ENCODE measurements at regions not wholly inside any gene's neighbourhood (a gene's known extent, or its start where the extent isn't known, plus 50 kb on each side); places are given as distances from the start of the nearest gene placed in this dataset.

DNA sequence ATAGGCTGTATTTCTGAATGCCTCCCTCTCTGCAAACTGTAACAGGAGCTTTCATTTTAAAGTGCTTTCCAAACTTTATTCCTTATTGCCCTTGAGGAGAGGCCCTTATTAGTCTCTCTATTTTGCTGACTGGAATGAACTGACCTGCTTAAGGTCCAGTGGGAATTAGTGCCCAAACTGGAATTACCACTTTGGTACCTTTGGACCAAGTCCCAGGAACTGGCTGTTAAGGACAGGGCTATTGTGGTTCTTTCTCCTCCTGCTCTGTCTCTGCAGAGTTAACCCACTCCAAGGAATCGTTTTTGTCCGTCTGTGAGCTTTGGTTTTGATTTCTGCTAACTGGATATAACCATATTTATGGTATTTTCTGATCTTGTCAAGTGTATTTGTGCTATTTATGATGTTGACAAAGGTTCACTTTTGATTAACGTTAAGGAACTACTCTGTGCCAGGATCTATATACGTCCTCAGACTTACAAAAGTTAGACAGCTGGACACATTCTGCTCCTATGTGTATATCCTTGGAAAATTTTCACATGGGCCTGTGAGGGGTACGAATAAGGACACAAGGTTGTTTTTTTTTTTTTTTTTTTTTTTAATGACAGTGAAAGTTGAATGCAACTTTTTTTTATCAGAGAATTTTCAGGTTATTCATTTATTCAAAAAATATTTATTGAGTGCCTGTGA, 189.1 kb upstream of the ANKRD55 start:
- H3K36me3 ChIP-seq (ENCODE audit: control insufficient read depth in 2 of 2, extremely low read depth in 1 of 2, insufficient read depth in 2 of 2, low read length in 2 of 2) = no peaks in the 10 kb centered on the region
- H3K9ac ChIP-seq (ENCODE audit: control insufficient read depth, extremely low read depth, insufficient read depth, low read length) = no peak overlapping the region
- dilution Hi-C loops (cut with MboI; ENCODE audit: extremely low pct_ligation_motif_present, low sequenced_read_pairs) = no loop called here
- no peaks in the 10 kb centered on the region for H4K20me1 ChIP-seq (ENCODE audit: control insufficient read depth, extremely low read depth, insufficient read depth, low read length)
- FAIRE-seq = peak; percentile 48
- H3K79me2 ChIP-seq (ENCODE audit: control insufficient read depth, insufficient read depth, low read length) = no peaks in the 10 kb centered on the region
- peaks cover 2% of the 10 kb centered on the region for H3K9me3 ChIP-seq (ENCODE audit: control insufficient read depth, low read depth, low read length)
- no peak overlapping the region for H2AFZ ChIP-seq (ENCODE audit: control insufficient read depth, low read length)
- H3K27ac ChIP-seq (ENCODE audit: control insufficient read depth, insufficient read depth, low read length) = no peak overlapping the region
- DNase-seq (ENCODE audit: low read depth, low spot score) = no peak
- no peaks in the 10 kb centered on the region for H3K27me3 ChIP-seq (ENCODE audit: control insufficient read depth, extremely low read depth, insufficient read depth, low read length)
- H3K9me1 ChIP-seq (ENCODE audit: control insufficient read depth, extremely low read depth, insufficient read depth, low read length) = no peaks in the 10 kb centered on the region
- no peak overlapping the region for H3K4me3 ChIP-seq (ENCODE audit: control insufficient read depth in 2 of 3, extremely low read depth in 1 of 3, insufficient read depth in 2 of 3, low read depth in 1 of 3, low read length in 3 of 3)
- H3K4me2 ChIP-seq (ENCODE audit: control insufficient read depth, extremely low read depth, insufficient read depth, low read depth, low read length) = no peak overlapping the region
- H3K4me1 ChIP-seq (ENCODE audit: control insufficient read depth, extremely low read depth, insufficient read depth, low read length) = no peaks in the 10 kb centered on the region
- TF ChIP-seq, protein P1, sequence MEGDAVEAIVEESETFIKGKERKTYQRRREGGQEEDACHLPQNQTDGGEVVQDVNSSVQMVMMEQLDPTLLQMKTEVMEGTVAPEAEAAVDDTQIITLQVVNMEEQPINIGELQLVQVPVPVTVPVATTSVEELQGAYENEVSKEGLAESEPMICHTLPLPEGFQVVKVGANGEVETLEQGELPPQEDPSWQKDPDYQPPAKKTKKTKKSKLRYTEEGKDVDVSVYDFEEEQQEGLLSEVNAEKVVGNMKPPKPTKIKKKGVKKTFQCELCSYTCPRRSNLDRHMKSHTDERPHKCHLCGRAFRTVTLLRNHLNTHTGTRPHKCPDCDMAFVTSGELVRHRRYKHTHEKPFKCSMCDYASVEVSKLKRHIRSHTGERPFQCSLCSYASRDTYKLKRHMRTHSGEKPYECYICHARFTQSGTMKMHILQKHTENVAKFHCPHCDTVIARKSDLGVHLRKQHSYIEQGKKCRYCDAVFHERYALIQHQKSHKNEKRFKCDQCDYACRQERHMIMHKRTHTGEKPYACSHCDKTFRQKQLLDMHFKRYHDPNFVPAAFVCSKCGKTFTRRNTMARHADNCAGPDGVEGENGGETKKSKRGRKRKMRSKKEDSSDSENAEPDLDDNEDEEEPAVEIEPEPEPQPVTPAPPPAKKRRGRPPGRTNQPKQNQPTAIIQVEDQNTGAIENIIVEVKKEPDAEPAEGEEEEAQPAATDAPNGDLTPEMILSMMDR (optimal IDR thresholded peaks at IDR 0.05 in 1 of 3, IDR thresholded peaks at IDR 0.05 in 1 of 3, conservative IDR thresholded peaks at IDR 0.05 in 1 of 3; ENCODE audit: extremely low read depth in 1 of 3, insufficient read depth in 2 of 3, low read length in 3 of 3) = no peak
- TF ChIP-seq EZH2 (IDR thresholded peaks at IDR 0.05; ENCODE audit: low read length) = no peak

DNA sequence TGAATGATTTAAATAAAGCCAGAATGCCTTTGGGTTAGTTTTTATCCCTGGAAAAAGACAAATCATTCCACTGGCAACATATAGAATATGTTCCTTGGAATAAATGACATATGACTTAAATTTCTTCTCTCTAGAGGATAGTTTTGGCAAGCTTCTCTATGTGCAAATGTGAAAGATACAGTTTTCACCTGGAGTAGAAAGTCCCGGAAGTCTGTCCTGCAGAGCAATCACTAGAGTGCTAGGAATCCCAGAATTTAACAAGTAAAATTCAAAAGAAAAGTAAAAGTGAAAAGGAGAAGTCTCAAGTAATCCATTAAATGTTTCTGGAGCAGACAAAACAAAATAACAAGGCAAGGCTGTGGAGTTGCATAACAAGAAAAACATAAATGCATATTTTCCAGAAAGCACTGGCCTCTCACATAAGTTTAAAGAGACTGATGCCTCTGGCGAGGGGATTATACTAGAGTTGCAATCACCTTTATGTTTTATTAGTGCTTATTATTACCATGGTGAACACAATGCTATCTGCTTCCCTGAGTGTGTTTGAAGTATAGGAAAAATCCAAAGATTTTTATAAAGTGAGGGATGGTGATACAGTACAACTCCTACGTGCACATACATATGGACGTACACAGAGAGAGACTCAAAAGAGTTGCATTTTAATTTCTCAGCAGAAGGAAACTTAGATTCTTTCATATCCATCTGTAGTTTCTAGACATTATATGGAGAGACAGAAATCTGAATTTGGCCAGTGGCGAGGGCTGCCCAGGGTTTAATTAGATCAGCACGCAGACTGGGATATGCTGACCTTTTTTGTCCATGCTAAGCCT, 188.3 kb upstream of the ANKRD55 start:
- Histone ChIP-seq H3K9me3 (ENCODE audit: control insufficient read depth, low read depth, low read length) (peaks cover 2% of the 10 kb centered on the region), H3K4me1 (ENCODE audit: control insufficient read depth, extremely low read depth, insufficient read depth, low read length) (no peaks in the 10 kb centered on the region), H3K27ac (ENCODE audit: control insufficient read depth, insufficient read depth, low read length) (no peak overlapping the region), H3K4me2 (ENCODE audit: control insufficient read depth, extremely low read depth, insufficient read depth, low read depth, low read length) (no peak overlapping the region), H2AFZ (ENCODE audit: control insufficient read depth, low read length) (no peak overlapping the region), H3K27me3 (ENCODE audit: control insufficient read depth, extremely low read depth, insufficient read depth, low read length) (no peaks in the 10 kb centered on the region), H3K9ac (ENCODE audit: control insufficient read depth, extremely low read depth, insufficient read depth, low read length) (no peak overlapping the region), H4K20me1 (ENCODE audit: control insufficient read depth, extremely low read depth, insufficient read depth, low read length) (no peaks in the 10 kb centered on the region), H3K9me1 (ENCODE audit: control insufficient read depth, extremely low read depth, insufficient read depth, low read length) (no peaks in the 10 kb centered on the region), H3K36me3 (ENCODE audit: control insufficient read depth in 2 of 2, extremely low read depth in 1 of 2, insufficient read depth in 2 of 2, low read length in 2 of 2) (no peaks in the 10 kb centered on the region), H3K4me3 (ENCODE audit: control insufficient read depth in 2 of 3, extremely low read depth in 1 of 3, insufficient read depth in 2 of 3, low read depth in 1 of 3, low read length in 3 of 3) (no peak overlapping the region), H3K79me2 (ENCODE audit: control insufficient read depth, insufficient read depth, low read length) (no peaks in the 10 kb centered on the region)
- FAIRE-seq (no peak), DNase-seq (ENCODE audit: low read depth, low spot score) (no peak)
- dilution Hi-C loops (cut with MboI; ENCODE audit: extremely low pct_ligation_motif_present, low sequenced_read_pairs) = no loop called here
- TF ChIP-seq, protein P1 (optimal IDR thresholded peaks at IDR 0.05 in 1 of 3, IDR thresholded peaks at IDR 0.05 in 1 of 3, conservative IDR thresholded peaks at IDR 0.05 in 1 of 3; ENCODE audit: extremely low read depth in 1 of 3, insufficient read depth in 2 of 3, low read length in 3 of 3) = no peak
- no peak for TF ChIP-seq EZH2 (IDR thresholded peaks at IDR 0.05; ENCODE audit: low read length)
